Islet precursor cell (in vitro differentiated cells): ENCODE measurements at regions not wholly inside any gene's neighbourhood (a gene's known extent, or its start where the extent isn't known, plus 50 kb on each side); places are given as distances from the start of the nearest gene placed in this dataset.
"Not testable (repeated sequence)": the region's sequence is repeated elsewhere in the genome, so short reads cannot be mapped to it uniquely, and the experiment has no call there.

ENCODE experiments used
- DNase-seq: peaks from one replicate; pipeline ENCODE4 v3.0.0-alpha.2; 2018

DNA sequence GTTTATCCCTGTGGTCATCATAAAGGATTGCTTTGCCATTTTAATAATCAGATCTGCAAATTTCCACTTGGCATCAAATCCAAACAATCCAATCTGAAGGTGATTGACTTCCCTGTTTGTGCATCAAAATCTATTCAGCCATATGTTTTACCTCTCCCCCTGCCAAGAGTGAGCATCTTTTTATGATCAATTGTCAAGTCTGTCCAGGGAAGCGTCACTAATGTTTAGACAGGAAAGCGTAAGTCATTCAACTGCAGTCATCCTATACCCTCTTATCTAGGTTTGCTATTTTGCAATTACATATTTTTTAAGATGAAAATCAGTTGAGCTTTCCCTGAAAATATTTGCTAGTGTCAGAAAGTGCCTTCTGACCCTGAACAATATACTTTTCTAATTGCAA lies 1224.1 kb upstream of the SEL1L start:
- DNase-seq = no peak

- DNase-seq = no peak
Measured at GRCh38 chr14:82759656-82760055, 1226.0 kb upstream of the SEL1L start.

DNA sequence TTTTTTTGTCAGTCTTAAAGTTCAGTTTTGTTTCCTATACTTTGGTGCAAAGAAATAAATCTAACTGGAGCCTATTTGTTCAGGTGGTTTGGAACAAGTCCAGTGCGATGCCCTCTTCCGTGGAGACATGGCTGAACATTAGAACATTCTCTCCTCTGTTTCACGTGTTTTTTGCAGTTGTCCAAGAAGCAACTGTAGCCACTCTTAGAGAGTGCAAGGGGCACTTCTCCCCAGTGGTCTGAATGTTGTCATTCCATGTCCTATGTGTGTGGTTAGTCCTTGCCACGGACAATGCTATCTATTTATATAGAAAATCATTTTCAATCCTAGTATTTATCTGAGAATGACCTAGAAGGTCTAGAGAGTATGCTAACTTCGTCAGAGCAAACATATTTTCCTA lies 1232.5 kb upstream of the SEL1L start:
- no peak for DNase-seq

GRCh38 chr14:82766996-82767395 lies 1233.3 kb upstream of the SEL1L start:
- DNase-seq = no peak

DNA sequence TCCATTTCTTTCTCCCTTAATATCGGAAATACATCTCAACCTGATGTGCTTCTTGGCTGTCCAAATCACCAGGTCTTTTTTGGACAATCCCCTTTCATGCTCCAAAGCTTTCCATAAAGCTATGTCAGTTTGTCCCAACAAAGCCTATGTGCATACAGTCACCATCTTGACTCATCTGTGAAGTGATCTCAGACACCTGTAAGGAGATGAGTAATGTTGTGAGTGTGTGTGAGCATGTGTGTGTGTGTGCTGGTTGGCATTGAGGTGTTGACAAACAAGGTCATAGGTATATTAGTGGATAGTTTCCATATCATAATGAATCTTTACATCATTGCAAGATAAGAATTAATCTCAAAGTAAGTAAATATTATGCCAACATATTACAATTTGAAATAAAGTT lies 1243.3 kb upstream of the SEL1L start:
- no peak for DNase-seq

- no peak for DNase-seq
Measured at GRCh38 chr14:82778008-82778590, 1244.4 kb upstream of the SEL1L start.

DNA sequence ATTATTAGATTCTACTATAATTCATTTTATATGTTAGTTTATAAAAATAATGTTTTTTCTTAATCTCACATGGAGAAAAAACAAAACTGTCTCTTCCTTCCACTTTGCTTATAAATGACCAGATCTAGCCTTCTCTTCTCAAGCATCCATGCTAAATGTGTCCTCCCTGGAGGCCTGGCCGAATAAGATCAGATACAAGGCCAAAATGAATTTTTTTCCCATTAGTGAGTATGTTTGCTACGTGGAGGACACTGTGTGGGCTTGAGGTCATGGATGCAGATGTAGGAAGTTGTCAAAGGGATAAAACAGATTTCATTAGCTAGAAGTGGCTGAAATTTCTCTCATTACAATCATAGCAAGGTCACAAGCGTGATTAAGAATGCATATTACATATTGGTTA lies 1244.9 kb upstream of the SEL1L start:
- no peak for DNase-seq

DNA sequence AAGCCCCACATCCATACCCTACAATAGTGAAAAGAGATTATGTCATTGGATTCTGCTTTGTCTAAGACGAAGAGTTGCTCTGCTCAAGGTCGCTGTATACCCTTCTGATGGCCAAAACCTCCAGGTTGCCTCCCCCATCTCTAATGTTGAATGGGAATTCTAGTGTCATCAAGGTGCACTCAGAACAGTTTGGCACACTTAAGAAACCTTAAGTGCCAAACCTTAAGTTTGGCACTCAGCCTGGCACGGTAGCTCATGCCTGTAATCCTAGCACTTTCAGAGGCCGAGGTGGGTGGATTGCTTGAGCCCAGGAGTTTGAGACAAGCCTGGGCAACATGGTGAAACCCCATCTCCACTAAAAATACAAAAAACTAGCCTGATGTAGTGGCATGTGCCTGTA lies 1245.6 kb upstream of the SEL1L start:
- no peak for DNase-seq

GRCh38 chr14:82785756-82786482 lies 1252.3 kb upstream of the SEL1L start:
- no peak for DNase-seq

DNA sequence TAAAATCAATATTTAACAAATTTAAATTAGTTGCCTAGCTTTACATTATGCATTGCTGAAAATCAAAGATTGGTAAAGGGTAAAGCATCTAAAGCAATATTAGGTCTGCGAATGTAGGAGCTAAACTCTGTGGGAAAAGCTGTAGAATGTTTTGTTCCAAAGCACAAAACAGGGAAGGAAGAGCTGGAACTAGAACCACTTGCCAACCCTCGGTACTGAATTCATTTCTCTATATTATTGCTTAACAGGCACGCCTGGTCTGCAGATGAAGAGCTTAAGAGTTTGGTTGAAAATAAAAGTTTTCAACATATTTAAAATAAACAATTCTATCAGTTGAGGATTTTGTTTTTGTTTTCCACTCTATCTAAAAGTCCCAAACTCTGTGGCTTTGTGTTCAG lies 1252.8 kb upstream of the SEL1L start:
- DNase-seq = no peak

- DNase-seq = no peak
Measured at GRCh38 chr14:82796086-82796485, 1262.4 kb upstream of the SEL1L start.

DNA sequence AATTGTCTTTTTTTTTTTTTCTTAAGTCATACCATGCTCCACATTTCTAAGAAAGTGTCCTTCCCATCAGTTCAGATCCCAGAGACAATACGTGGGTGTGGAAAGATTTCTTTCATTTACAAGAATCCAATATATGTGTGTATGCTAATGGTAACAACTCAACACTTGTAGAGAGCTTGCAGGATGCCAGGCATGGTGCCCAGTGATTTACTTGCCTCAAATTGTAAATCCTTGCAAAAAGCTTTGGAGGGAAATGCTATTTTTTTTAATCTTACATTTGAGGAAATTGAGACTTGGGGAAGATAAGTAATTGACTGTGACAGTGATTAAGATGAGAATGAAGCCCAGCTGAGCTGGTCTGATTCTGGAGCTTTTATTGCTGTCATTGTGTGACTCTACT lies 1264.6 kb upstream of the SEL1L start:
- DNase-seq = no peak

GRCh38 chr14:82805892-82806825 lies 1272.5 kb upstream of the SEL1L start:
- DNase-seq = no peak

DNA sequence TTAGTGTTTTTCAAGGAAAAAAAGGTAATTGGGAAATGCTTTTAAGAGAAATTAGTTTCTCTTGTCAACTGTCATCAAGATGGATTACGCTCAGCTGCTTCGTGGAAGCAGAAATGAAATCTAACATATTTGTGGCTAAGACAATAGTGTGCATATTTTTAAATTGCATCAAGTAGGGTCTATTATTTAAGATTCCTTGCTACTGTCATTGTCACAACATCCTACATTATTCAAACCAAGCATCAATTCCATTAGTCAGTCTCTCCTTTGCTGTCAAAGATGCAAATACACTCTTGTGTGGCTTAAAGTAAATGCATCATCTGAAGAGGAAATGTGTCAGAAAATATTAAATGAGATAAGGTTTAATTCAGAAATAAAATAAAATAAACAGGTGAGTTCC lies 1277.6 kb upstream of the SEL1L start:
- no peak for DNase-seq

DNA sequence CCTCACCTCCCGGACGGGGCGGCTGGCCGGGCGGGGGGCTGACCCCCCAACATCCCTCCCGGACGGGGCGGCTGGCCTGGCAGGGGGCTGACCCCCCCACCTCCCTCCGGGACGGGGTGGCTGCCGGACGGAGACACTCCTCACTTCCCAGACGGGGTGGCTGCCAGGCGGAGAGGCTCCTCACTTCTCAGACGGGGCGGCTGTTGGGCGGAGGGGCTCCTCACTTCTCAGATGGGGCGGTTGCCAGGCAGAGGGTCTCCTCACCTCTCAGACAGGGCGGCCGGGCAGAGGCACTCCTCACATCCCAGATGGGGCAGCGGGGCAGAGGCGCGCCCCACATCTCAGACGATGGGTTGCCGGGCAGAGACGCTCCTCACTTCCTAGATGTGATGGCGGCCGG lies 1280.7 kb upstream of the SEL1L start:
- DNase-seq = not testable (repeated sequence)

- no peak for DNase-seq
Measured at GRCh38 chr14:82830596-82830995, 1296.9 kb upstream of the SEL1L start.

GRCh38 chr14:82836256-82836950 lies 1302.8 kb upstream of the SEL1L start:
- no peak for DNase-seq

DNA sequence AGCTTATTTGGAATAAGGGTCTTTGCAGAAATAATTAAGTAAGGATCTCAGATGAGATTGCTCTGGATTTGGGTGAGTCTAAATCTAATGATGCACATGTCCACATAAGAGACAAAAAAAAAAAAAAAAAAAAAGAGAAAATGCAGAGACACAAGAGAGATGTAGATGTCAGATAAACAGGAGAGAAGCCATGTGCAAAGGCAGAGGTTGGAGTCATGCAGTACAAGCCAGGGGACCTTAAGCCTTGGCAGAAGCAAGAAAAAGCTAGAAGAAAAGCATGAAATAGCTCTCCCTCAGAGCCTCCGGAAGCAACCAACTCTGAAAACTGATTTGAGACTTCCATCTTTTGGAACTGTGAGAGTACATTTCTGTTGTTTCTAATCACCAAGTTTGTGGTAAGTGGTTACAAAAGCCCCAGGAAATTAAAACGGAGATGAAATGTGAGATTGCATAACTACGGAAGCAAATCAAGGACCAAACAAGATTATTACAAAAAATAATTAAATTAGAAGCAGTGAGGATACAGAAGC lies 1304.0 kb upstream of the SEL1L start:
- no peak for DNase-seq

- DNase-seq = no peak
Measured at GRCh38 chr14:82850576-82850975, 1316.9 kb upstream of the SEL1L start.

DNA sequence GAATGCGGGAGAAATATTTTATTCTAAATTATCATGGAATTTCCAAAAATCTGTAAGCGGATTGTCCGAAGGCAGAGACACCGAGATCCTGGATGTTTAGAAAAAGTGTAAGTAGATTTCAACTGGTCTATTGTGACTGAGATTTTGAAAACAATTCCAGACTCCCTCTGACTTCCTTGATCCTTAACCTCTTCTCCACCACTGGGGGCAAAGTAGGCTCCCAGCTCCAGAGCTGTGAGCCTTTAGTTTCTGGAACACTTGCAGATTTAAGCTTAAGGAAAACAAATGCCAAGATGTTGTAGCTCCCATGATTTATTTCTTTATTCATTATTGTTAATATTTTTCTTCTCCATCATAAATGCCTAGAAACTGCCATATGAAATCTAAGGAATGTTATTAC lies 1320.5 kb upstream of the SEL1L start:
- no peak for DNase-seq

GRCh38 chr14:82854901-82855300 lies 1321.2 kb upstream of the SEL1L start:
- DNase-seq = no peak

DNA sequence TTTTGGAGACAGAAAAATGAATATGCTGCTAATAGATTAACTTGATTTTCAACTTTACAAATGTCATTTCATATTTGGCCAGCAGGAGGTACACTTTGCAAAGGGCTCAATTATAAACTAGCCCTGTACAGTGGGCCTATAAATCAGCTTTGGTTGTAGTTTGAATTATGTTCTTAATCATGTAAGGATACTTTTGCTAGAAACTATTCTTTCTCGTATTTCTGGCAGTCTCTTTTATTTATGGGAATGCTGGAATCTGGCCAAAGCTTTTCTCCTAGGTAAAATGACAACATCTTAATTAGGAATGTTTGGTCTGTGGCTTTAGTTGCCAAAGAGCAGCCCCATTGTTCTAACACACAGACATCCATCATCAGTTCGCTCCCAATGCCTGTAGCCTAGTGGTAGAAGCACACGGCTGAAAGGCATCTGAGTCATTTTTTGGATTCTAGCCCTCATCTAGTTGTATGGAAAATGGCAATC lies 1322.3 kb upstream of the SEL1L start:
- no peak for DNase-seq

- DNase-seq = no peak
Measured at GRCh38 chr14:82861313-82861712, 1327.7 kb upstream of the SEL1L start.
